Stimulated activated CD4-positive, alpha-beta T cell treated with anti-CD3 and anti-CD28 coated beads, Interleukin-2, amount 100 ng/mL, for 48 hours (primary cell): ENCODE measurements at regions not wholly inside any gene's neighbourhood (a gene's known extent, or its start where the extent isn't known, plus 50 kb on each side); places are given as distances from the start of the nearest gene placed in this dataset.
"Not testable (repeated sequence)": the region's sequence is repeated elsewhere in the genome, so short reads cannot be mapped to it uniquely, and the experiment has no call there.

Source experiments
- DNase-seq, 2 donors: peaks; one replicate each; pipeline ENCODE4 v3.0.0-alpha.2; 2020

- DNase-seq = no peak
Observed at GRCh38 chr12:75862692-75863471, 168.7 kb downstream of the PHLDA1 start.

DNA sequence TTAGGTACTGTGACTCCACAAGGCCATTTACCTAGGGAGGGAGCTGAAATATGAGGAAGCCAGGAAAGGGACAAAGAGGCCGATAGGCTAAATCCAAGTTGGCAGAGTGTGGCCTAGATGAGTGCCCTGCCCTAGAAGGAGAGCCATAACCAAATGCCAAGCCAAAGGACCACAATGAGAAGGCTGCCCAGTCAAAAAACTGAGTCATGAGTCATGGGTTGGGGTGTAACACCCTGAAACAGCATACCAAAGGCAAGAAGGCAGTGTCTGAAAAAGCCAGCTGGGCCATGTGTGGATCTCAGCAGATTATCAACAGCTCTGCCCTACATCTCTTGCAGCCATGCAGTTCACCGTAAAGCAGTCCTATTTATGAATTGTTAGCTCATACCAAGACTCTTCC lies 171.7 kb downstream of the PHLDA1 start:
- no peak for DNase-seq

DNA sequence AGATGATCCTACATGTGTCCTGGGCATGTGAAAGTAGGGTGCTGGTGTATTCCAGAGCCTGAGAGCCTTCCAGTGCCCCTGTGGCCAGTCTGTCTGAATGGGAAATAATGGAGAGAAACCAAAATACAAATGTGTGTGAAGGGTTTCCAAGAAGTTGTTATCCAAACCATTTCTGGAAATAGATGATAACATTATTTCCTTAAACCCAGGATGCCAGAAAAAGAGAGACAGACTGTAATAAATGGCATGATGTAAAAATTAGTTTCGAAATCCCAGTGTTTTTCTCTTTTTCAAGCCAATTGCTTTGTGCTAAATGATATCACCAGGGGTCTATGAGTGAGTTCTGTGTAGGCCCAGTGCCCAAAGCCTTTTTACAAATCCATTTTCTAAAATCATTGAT lies 175.3 kb downstream of the PHLDA1 start:
- DNase-seq = no peak

- DNase-seq = no peak
Observed at GRCh38 chr12:75855360-75855759, 176.2 kb downstream of the PHLDA1 start.

DNA sequence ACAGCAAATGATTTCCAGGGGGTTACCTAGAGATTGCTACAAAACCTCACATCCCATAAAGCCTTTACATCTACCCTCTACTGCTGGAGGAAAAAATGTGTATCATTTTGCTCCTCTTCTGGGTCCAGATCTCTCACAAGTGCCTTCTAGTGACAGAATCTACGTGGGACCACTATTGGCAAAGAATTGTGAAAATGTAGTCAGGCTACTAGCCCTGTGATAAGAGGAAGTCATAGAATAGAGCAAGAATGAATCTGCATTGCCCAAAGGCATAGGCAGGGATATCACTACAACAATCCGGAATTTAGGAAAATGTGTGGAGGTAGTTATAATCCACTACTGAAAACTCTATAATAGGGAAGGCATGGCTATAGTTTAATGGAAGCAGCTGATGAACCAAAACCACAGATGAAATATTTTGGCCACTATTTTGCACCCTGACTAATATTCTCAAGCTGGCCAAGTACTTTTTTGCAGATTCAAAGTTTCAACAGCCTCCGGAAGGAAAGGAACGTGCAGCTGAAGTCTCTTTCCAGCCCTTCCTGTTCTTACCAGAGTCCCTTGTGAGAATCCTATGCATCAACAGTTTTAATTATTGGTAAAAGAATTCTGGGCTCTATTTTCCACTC lies 176.8 kb downstream of the PHLDA1 start:
- DNase-seq = no peak

GRCh38 chr12:75854137-75854536 lies 177.4 kb downstream of the PHLDA1 start:
- not testable (repeated sequence) for DNase-seq

DNA sequence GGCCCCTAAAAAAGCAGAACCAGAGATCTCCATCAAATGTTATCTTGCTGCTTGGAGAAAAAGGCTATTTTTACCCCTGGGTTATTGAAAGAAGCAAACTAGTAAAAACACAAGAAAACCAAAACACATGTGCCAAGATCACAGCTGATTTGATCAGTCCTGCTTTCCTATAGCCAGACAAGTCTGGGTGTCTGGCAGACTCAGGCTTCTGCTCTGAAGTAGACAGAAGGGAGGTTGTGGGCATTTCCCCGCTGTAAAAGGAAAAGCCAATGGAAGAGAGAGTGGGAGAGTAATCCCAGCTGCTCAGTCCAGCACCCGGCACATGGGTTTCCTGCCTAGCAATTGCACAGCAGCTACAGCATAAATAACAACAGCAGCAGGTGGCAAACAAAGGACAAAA lies 177.9 kb downstream of the PHLDA1 start:
- no peak for DNase-seq

DNA sequence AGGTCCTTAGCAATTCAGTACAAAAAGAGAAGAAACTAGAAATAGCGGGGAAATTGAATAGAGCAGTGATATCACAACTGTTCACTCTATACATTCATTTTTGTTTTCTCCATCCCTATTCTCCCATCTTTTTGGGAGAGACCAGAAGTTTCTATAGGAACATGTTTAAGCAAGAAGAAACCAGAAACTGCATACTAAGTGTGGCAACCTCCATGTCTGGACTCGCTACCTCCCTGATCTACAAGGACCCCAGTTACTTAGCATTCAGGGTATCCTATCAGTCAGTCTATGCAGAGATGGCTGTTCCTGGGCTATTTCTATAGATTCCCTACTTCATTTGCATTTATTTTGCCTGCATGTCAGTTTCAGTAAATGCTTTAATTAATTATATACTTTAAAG lies 178.6 kb downstream of the PHLDA1 start:
- DNase-seq = no peak

GRCh38 chr12:75852143-75852542 lies 179.4 kb downstream of the PHLDA1 start:
- no peak for DNase-seq

DNA sequence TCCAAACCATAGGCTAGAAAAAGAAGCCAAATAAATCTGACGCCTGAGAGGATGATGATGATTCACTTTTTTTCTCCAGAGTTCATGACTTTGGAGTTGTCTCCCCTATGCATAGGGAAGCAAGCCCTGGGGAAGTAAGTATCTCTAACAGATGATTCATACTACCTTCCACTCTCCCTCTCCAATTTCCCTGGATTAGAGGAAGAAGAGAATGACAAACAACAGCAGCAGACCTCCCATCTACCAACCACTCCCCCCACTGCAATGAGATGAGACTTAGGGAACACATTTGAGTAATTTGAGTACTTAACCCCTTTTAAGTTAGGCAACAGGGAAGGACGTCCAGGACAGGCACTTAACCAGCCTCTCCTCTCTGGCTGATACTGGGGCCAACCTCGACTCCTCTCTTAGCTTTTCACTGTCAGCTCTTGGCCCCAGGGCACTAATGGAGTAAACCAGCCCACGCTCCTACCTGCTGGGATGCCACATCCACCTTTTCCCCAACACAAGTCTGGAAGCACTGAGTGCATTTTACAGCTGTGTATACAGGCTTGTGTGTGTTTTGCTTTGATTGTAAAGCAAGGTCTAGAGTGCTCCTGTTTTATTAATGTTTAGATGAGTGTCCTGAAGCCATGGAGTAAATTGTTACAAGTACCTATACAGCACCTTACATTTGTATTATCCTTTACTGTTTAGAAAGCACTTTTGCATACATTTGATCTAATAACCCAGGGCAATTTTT lies 180.7 kb downstream of the PHLDA1 start:
- DNase-seq = no peak

DNA sequence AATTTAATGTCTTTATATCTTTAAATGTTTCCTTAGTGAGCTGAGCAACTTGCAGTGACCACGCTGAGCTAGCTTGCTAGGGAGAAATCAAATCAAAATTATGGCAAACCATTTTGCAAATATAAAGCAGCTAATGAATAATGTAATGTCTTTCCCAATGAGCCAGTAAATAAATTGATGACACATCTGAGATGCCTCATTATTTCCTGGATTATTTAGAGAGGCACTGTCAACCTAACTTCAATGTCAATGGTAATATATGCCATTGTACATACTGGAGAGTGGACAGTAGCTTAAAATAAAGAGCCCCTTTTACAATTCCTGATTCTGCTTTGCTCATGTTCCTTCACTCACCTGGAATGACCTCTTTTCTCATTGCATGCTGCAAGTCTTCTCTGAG lies 182.6 kb downstream of the PHLDA1 start:
- no peak for DNase-seq

DNA sequence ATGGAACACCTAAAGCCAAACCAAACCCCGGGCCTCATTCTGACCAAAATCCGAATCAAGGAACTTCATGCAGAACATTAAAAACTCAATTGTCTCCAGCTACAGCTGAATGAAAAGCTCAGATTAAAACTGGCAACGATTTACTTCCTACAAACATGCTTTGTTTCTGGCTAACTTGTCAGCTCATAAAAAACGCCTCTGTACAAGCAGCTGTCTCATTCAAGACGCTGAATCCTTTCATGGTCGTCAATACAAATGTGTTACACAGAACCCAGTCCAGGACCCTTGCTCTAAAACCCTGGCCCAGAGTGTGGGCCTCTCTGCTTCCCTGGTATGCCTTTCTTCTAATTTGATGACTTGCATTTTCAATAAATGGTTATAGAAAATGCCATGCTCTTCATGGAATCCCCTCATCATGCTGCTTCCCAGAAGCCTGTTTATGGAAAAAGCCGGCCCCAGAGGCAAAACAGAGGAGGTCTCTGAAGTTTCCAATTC lies 183.1 kb downstream of the PHLDA1 start:
- no peak for DNase-seq

- no peak for DNase-seq
Observed at GRCh38 chr12:75846102-75846501, 185.5 kb downstream of the PHLDA1 start.

DNA sequence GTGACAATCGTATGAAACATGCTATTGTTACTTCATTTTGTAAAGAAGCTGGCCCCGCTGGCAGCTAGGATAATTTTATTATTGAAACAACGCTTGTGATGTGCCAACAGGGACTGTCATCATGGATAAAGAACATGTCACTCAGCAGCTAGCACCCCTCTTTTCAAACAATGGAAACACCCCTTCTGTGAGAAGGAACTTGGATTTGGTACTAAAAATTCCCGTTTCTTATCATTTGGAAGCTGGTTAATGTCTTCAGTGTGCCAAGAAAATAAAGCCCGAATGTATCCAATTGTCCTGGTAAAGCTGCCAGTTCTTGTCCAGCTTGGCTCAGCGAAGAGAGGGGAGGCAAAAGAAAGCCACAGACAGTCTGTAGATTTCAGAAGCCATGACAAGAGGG lies 186.6 kb downstream of the PHLDA1 start:
- DNase-seq = no peak

- DNase-seq = no peak
Observed at GRCh38 chr12:75844049-75844770, 187.4 kb downstream of the PHLDA1 start.

DNA sequence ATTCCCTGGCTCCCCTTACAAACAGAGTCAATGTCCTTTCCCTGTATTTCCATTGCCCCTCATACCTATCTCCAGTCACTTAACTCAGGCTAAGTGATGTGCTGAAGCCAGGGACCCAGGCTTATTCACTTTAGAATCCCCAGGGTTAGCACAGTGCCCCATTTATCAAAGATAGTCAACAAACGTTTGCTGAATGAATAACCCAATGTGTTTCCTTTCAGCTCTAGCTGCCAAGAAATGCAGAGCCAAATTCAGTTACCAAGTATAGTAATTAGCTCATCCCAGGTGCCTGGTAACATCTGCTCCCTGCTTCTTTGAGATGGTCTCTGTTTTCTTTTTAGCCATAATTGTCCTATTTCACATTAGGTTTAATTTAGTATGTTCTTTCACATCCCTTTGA lies 189.5 kb downstream of the PHLDA1 start:
- no peak for DNase-seq

DNA sequence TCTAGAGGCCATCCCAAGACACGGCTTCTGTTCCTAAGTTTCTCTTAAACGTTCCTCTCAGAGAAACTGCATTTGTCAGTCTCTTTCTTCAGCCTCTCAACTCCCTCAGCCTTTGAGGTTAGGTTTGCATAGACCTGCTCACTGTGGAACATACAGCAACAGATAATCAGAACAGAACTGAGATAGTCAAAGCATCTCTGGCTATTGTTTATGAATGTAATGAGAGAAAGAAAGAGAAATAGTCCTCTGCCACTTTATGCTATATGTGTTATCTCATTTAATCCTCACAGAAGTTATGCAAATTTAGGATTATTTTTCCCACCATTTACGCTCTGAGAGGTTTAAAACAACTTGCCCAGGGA lies 190.6 kb downstream of the PHLDA1 start:
- DNase-seq = no peak

DNA sequence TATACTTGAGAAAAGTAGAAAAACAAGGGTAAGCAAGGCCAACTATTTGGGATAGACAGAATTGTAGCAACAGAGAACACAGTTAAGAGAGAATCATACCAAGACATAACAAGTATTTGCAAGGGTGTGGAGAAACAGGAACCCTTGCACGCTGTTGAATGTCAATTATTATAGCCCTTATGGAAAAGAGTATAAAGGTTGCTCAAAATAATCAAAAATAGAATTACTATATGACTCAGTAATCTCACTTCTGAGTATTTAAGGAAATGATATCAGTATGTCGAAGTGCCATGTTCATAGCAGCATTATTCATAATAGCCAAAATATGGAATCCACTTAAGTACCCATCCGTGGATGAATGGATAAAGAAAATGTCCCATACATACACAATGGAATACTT lies 193.3 kb downstream of the PHLDA1 start:
- DNase-seq = no peak

GRCh38 chr12:75837700-75838099 lies 193.9 kb downstream of the PHLDA1 start:
- DNase-seq = no peak

DNA sequence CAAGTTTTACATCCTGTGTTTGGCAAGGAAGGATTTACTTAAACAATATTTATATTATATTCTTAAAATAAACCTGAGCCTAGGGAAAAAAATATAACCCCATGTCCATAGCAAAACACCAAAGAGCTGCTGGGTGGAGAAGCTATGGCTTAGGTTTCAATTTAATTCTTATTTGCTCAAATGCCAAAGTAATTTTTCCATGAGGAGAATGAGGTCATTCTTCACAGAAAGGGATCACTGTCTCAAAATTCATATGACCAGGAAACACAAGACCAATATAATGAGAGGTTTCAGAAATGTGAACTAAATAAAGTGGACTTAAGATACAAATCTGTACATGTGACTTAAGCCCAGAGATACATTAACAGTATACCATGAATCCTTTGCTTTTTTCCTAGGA lies 195.0 kb downstream of the PHLDA1 start:
- DNase-seq = no peak

GRCh38 chr12:75834591-75834990 lies 197.0 kb downstream of the PHLDA1 start:
- no peak for DNase-seq

- DNase-seq = no peak
Observed at GRCh38 chr12:75833268-75833667, 198.3 kb downstream of the PHLDA1 start.

- DNase-seq = no peak
Observed at GRCh38 chr12:75831402-75831801, 200.2 kb downstream of the PHLDA1 start.
